K562 (cell line): ENCODE measurements at regions not wholly inside any gene's neighbourhood (a gene's known extent, or its start where the extent isn't known, plus 50 kb on each side); places are given as distances from the start of the nearest gene placed in this dataset.

Experiments
- ATAC-seq: fragments of 200-7000 bp; cut with Tn5 transposase; 3 replicates; pipeline ENCODE4 v1.9.1; 2020; ENCODE audit warnings: moderate library complexity
- BruUV-seq: library from RNA; stranded (reverse); fragments of 400-500 nt; replicated peaks from 2 replicates; lab custom pipeline; 2021; lab: Mats Ljungman, UMichigan
- CTCF ChIA-PET: fragments of 300-600 bp; formaldehyde crosslinking; extraction: SDS; loops from one replicate; lab custom pipeline; 2021; ENCODE audit warnings: low intra/inter-chr PET ratio; lab: Yijun Ruan, JAX
- POLR2A ChIA-PET: fragments of 300-600, 350-650 bp; sonication (Branson Sonifier 250); formaldehyde crosslinking; extraction: SDS; loops from one replicate; lab custom pipeline; 2021; ENCODE audit warnings: antibody characterized with exemption, inconsistent platforms; lab: Yijun Ruan, JAX
- DNase-seq, 4 experiments: peaks; one replicate each; pipeline versions ENCODE4 v3.0.0 to v3.0.0-alpha.2; 2011 to 2018; ENCODE audit warnings: low spot score in 3 of 4, mixed read lengths in 3 of 4; ENCODE audit errors: extremely low read depth in 1 of 4
- FAIRE-seq: peaks from 2 replicates; lab custom pipeline; 2011; peaks lifted over from hg19 to GRCh38; lab: Jason Lieb, UNC
- H2AFZ ChIP-seq: 2 replicates; pipeline ENCODE4 v1.6.0; 2011; ENCODE audit warnings: low read depth, low read length, control low read depth, inconsistent platforms
- H3K27ac ChIP-seq: fragments of 200-600 bp; 3 replicates; pipeline ENCODE4 v1.8.0; 2011; ENCODE audit warnings: low read depth, mild to moderate bottlenecking, control low read depth, inconsistent platforms, low read length, moderate library complexity, mixed read lengths; ENCODE audit errors: extremely low read depth
- H3K27me3 ChIP-seq, 2 experiments: fragments of 300-600 bp in 1 of 2; 2 replicates in 1 of 2; 3 replicates in 1 of 2; pipeline versions ENCODE4 v1.6.0 to v1.8.0; 2011; ENCODE audit warnings: inconsistent platforms in 2 of 2, low read length in 2 of 2, mild to moderate bottlenecking in 1 of 2, mixed read lengths in 1 of 2, moderate library complexity in 1 of 2; ENCODE audit not compliant: control insufficient read depth in 2 of 2, insufficient read depth in 2 of 2
- H3K36me3 ChIP-seq: fragments of 300-600 bp; 3 replicates; pipeline ENCODE4 v1.8.0; 2011; ENCODE audit warnings: mild to moderate bottlenecking, low read length, inconsistent platforms; ENCODE audit not compliant: control insufficient read depth, insufficient read depth
- H3K4me1 ChIP-seq, 2 experiments: fragments of 200-600 bp in 1 of 2; replicated peaks in 1 of 2; 2 replicates in 1 of 2; 3 replicates in 1 of 2; pipeline versions ENCODE4 v1.5.1 to v1.8.0; 2011; ENCODE audit warnings: inconsistent platforms in 2 of 2, low read length in 2 of 2, mild to moderate bottlenecking in 1 of 2, mixed read lengths in 1 of 2, moderate library complexity in 1 of 2; ENCODE audit not compliant: control insufficient read depth in 2 of 2, insufficient read depth in 2 of 2
- H3K4me2 ChIP-seq: 2 replicates; pipeline ENCODE4 v1.6.1; 2011; ENCODE audit warnings: low read length, control low read depth, inconsistent platforms, mixed read lengths; ENCODE audit not compliant: insufficient read depth
- H3K4me3 ChIP-seq: fragments of 200-600 bp; sonication (generic), shearing (Covaris generic); 2 replicates; pipeline ENCODE4 v1.5.1; 2016; ENCODE audit warnings: control low read depth, inconsistent platforms
- H3K79me2 ChIP-seq: fragments of 200-600 bp; 3 replicates; pipeline ENCODE4 v1.8.0; 2011; ENCODE audit warnings: low read length, inconsistent platforms; ENCODE audit not compliant: control insufficient read depth, insufficient read depth
- H3K9ac ChIP-seq, 2 experiments: 2 replicates each; pipeline versions ENCODE4 v1.6.0 to v1.6.1; 2011; ENCODE audit warnings: low read depth in 2 of 2, low read length in 2 of 2, control low read depth in 1 of 2, inconsistent platforms in 1 of 2, mild to moderate bottlenecking in 1 of 2, mixed read lengths in 1 of 2; ENCODE audit not compliant: insufficient read depth in 1 of 2
- H3K9me1 ChIP-seq: one replicate; pipeline ENCODE4 v1.6.0; 2011; ENCODE audit warnings: inconsistent platforms, mild to moderate bottlenecking, low read length, moderate library complexity; ENCODE audit not compliant: control insufficient read depth, insufficient read depth
- H3K9me3 ChIP-seq: replicated peaks from 2 replicates; pipeline ENCODE4 v1.5.1; 2011; ENCODE audit warnings: low read depth, low read length, inconsistent platforms; ENCODE audit not compliant: control insufficient read depth, insufficient read depth
- H4K20me1 ChIP-seq: replicated peaks from 2 replicates; pipeline ENCODE4 v1.6.1; 2011; ENCODE audit warnings: low read length, inconsistent platforms, mixed read lengths; ENCODE audit not compliant: control insufficient read depth, insufficient read depth
- HNRNPK ChIP-seq: fragments of 200-400 bp; formaldehyde crosslinking; IDR thresholded peaks from one replicate; pipeline ENCODE4 v1.6.1; 2018; ENCODE audit warnings: mild to moderate bottlenecking, low read depth, low read length; ENCODE audit not compliant: poor library complexity, severe bottlenecking
- KDM1A ChIP-seq, 2 experiments: fragments of 450-650 bp; IDR thresholded peaks; 2 replicates each; pipeline ENCODE4 v1.6.1; 2016; ENCODE audit warnings: mild to moderate bottlenecking in 2 of 2
- THAP7 ChIP-seq: fragments of 250-450 bp; sonication (Bioruptor Pico); IDR thresholded peaks from 2 replicates; pipeline ENCODE4 v1.5.0; 2021
- ZKSCAN3 ChIP-seq: fragments of 250-450 bp; sonication (Bioruptor Pico); IDR thresholded peaks from 2 replicates; pipeline ENCODE4 v1.4.0; 2020
- ZKSCAN8 ChIP-seq: fragments of 200-800 bp; sonication (Bioruptor generic); IDR thresholded peaks from 2 replicates; pipeline ENCODE4 v1.6.1; 2016; ENCODE audit warnings: missing genetic modification characterization, missing compliant biosample characterization
- ZNF232 ChIP-seq: sonication (generic); formaldehyde crosslinking; IDR thresholded peaks from 2 replicates; pipeline ENCODE4 v1.8.0; 2022; ENCODE audit warnings: mild to moderate bottlenecking, missing genetic modification reagents
- WGBS: fragments of 100-300 bp; shearing (Covaris generic); methylation state at CpG from one replicate; pipeline ENCODE4 v1.1.6; 2016; ENCODE audit warnings: low coverage, mixed read lengths; ENCODE audit not compliant: insufficient coverage; ENCODE audit errors: missing lambda C conversion rate; 5-methylcytosine and 5-hydroxymethylcytosine counted together
- in situ Hi-C: fragments of 300-500 bp; cut with MboI; formaldehyde crosslinking; loops from 4 replicates; pipeline ENCODE4 v1.15.0; 2018; ENCODE audit warnings: inconsistent platforms, mixed read lengths
- intact Hi-C: fragments of 100-400 bp; cut with micrococcal nuclease; formaldehyde crosslinking; loops from 2 replicates; pipeline ENCODE4 v1.14.2; 2022
- TF ChIP-seq, protein P1 (sequence below): sonication (generic); formaldehyde crosslinking; IDR thresholded peaks from 2 replicates; pipeline ENCODE4 v1.9.0; 2022; ENCODE audit warnings: mild to moderate bottlenecking, missing genetic modification reagents

DNA sequence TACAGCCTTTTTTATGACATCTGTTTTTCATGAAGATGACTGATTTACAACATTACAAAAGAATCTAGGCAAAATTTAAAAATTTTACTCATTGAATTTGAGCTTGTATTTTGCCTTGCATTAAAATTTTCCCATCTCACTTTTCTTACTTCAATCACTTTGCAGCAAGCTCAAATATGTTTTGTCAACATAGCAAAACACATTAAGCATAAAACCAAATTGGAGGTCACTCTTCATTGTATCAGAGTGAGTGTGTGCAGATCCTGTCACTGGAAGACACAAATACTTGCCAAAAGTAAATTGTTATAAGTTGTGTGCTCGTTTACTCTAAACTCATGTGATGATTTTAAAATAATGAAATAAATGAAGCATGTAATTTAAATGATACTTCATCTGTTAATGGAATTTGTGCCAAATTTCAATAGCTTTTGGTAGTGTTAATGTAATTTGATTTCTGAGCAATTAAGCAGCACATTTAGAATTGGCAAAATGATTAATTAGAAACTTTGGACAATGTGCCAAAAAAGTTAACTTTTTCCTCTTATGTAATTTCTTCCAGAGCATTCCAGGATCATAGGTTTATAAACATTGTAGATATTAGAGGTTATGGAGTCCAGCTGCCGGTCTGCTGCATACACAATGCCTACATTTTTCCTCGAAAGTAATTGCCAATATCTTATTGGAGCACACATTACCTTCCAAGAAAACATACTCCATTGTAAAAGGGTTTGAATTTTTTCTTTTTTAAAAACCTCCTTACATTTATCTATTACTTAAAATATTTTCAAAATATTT, 1078.2 kb upstream of the LRRTM3 start (continued):
- TF ChIP-seq THAP7 (CRISPR knock-in tag), result no peak
- TF ChIP-seq ZNF232 (CRISPR knock-in tag), result no peak
- TF ChIP-seq, protein P1, sequence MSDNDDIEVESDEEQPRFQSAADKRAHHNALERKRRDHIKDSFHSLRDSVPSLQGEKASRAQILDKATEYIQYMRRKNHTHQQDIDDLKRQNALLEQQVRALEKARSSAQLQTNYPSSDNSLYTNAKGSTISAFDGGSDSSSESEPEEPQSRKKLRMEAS (CRISPR knock-in tag), result no peak
- TF ChIP-seq ZKSCAN8, result no peak
- TF ChIP-seq KDM1A (IDR thresholded peaks at IDR 0.05), result no peak
- no peak for TF ChIP-seq ZKSCAN3 (CRISPR knock-in tag)
- TF ChIP-seq HNRNPK, result no peak

DNA sequence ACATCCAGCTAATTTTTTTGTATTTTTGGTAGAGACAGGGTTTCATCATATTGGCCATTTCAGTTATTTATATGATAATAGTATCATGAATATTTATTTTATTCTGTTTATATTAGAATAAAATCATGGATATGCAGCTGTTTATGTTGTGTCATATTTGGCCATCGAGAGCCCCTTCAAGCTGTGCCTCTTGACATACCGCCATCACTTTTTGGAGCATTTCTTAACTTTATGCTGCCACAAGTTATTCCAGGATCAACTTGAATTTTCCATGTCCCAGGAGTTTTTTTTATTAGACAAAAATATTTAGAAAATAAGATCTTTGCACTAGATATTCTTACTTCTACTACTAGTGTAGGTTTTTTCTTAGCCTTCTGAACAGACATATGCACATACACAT, 1067.0 kb upstream of the LRRTM3 start:
- Histone ChIP-seq H3K36me3 (no peaks in the 10 kb centered on the region), H3K4me2 (no peak overlapping the region), H3K9me3 (no peaks in the 10 kb centered on the region), H3K9me1 (no peaks in the 10 kb centered on the region), H3K27ac (no peak overlapping the region), H2AFZ (no peak overlapping the region), H3K79me2 (no peaks in the 10 kb centered on the region), H3K4me1 (no peaks in the 10 kb centered on the region), H3K4me3 (no peak overlapping the region), H4K20me1 (no peaks in the 10 kb centered on the region), H3K27me3 (no peaks in the 10 kb centered on the region), H3K9ac (no peak overlapping the region)
- ATAC-seq (no peak), FAIRE-seq (no peak), DNase-seq (no peak)
- no TSS peak for BruUV-seq
- WGBS, result 0% methylated on average over 2 of the region's 2 CpGs
- in situ Hi-C loops, result no loop called here
- POLR2A ChIA-PET, result no interaction called here
- CTCF ChIA-PET, result no interaction called here
- TF ChIP-seq KDM1A (IDR thresholded peaks at IDR 0.05), result no peak
- intact Hi-C loops, result no loop called here
